K562 (cell line): ENCODE measurements at regions not wholly inside any gene's neighbourhood (a gene's known extent, or its start where the extent isn't known, plus 50 kb on each side); places are given as distances from the start of the nearest gene placed in this dataset.

ENCODE experiments used
- ATAC-seq: fragments of 200-7000 bp; cut with Tn5 transposase; 3 replicates; pipeline ENCODE4 v1.9.1; 2020; ENCODE audit warnings: moderate library complexity
- BruUV-seq: library from RNA; stranded (reverse); fragments of 400-500 nt; replicated peaks from 2 replicates; lab custom pipeline; 2021; lab: Mats Ljungman, UMichigan
- CTCF ChIA-PET: fragments of 300-600 bp; formaldehyde crosslinking; extraction: SDS; loops from one replicate; lab custom pipeline; 2021; ENCODE audit warnings: low intra/inter-chr PET ratio; lab: Yijun Ruan, JAX
- POLR2A ChIA-PET: fragments of 300-600, 350-650 bp; sonication (Branson Sonifier 250); formaldehyde crosslinking; extraction: SDS; loops from one replicate; lab custom pipeline; 2021; ENCODE audit warnings: antibody characterized with exemption, inconsistent platforms; lab: Yijun Ruan, JAX
- DNase-seq, 4 experiments: peaks; one replicate each; pipeline versions ENCODE4 v3.0.0 to v3.0.0-alpha.2; 2011 to 2018; ENCODE audit warnings: low spot score in 3 of 4, mixed read lengths in 3 of 4; ENCODE audit errors: extremely low read depth in 1 of 4
- FAIRE-seq: peaks from 2 replicates; lab custom pipeline; 2011; peaks lifted over from hg19 to GRCh38; lab: Jason Lieb, UNC
- H2AFZ ChIP-seq: 2 replicates; pipeline ENCODE4 v1.6.0; 2011; ENCODE audit warnings: low read depth, low read length, control low read depth, inconsistent platforms
- H3K27ac ChIP-seq: fragments of 200-600 bp; 3 replicates; pipeline ENCODE4 v1.8.0; 2011; ENCODE audit warnings: low read depth, mild to moderate bottlenecking, control low read depth, inconsistent platforms, low read length, moderate library complexity, mixed read lengths; ENCODE audit errors: extremely low read depth
- H3K27me3 ChIP-seq, 2 experiments: fragments of 300-600 bp in 1 of 2; 2 replicates in 1 of 2; 3 replicates in 1 of 2; pipeline versions ENCODE4 v1.6.0 to v1.8.0; 2011; ENCODE audit warnings: inconsistent platforms in 2 of 2, low read length in 2 of 2, mild to moderate bottlenecking in 1 of 2, mixed read lengths in 1 of 2, moderate library complexity in 1 of 2; ENCODE audit not compliant: control insufficient read depth in 2 of 2, insufficient read depth in 2 of 2
- H3K36me3 ChIP-seq: fragments of 300-600 bp; 3 replicates; pipeline ENCODE4 v1.8.0; 2011; ENCODE audit warnings: mild to moderate bottlenecking, low read length, inconsistent platforms; ENCODE audit not compliant: control insufficient read depth, insufficient read depth
- H3K4me1 ChIP-seq, 2 experiments: fragments of 200-600 bp in 1 of 2; replicated peaks in 1 of 2; 2 replicates in 1 of 2; 3 replicates in 1 of 2; pipeline versions ENCODE4 v1.5.1 to v1.8.0; 2011; ENCODE audit warnings: inconsistent platforms in 2 of 2, low read length in 2 of 2, mild to moderate bottlenecking in 1 of 2, mixed read lengths in 1 of 2, moderate library complexity in 1 of 2; ENCODE audit not compliant: control insufficient read depth in 2 of 2, insufficient read depth in 2 of 2
- H3K4me2 ChIP-seq: 2 replicates; pipeline ENCODE4 v1.6.1; 2011; ENCODE audit warnings: low read length, control low read depth, inconsistent platforms, mixed read lengths; ENCODE audit not compliant: insufficient read depth
- H3K4me3 ChIP-seq: fragments of 200-600 bp; sonication (generic), shearing (Covaris generic); 2 replicates; pipeline ENCODE4 v1.5.1; 2016; ENCODE audit warnings: control low read depth, inconsistent platforms
- H3K79me2 ChIP-seq: fragments of 200-600 bp; 3 replicates; pipeline ENCODE4 v1.8.0; 2011; ENCODE audit warnings: low read length, inconsistent platforms; ENCODE audit not compliant: control insufficient read depth, insufficient read depth
- H3K9ac ChIP-seq, 2 experiments: 2 replicates each; pipeline versions ENCODE4 v1.6.0 to v1.6.1; 2011; ENCODE audit warnings: low read depth in 2 of 2, low read length in 2 of 2, control low read depth in 1 of 2, inconsistent platforms in 1 of 2, mild to moderate bottlenecking in 1 of 2, mixed read lengths in 1 of 2; ENCODE audit not compliant: insufficient read depth in 1 of 2
- H3K9me1 ChIP-seq: one replicate; pipeline ENCODE4 v1.6.0; 2011; ENCODE audit warnings: inconsistent platforms, mild to moderate bottlenecking, low read length, moderate library complexity; ENCODE audit not compliant: control insufficient read depth, insufficient read depth
- H3K9me3 ChIP-seq: replicated peaks from 2 replicates; pipeline ENCODE4 v1.5.1; 2011; ENCODE audit warnings: low read depth, low read length, inconsistent platforms; ENCODE audit not compliant: control insufficient read depth, insufficient read depth
- H4K20me1 ChIP-seq: replicated peaks from 2 replicates; pipeline ENCODE4 v1.6.1; 2011; ENCODE audit warnings: low read length, inconsistent platforms, mixed read lengths; ENCODE audit not compliant: control insufficient read depth, insufficient read depth
- CTCF ChIP-seq, 3 experiments: IDR thresholded peaks in 2 of 3; conservative IDR thresholded peaks in 1 of 3; 2 replicates each; pipeline ENCODE4 v1.5.1; 2011 to 2012; ENCODE audit warnings: low read length in 3 of 3, mild to moderate bottlenecking in 3 of 3, control low read depth in 2 of 3, improper control_type of control experiment in 1 of 3, inconsistent platforms in 1 of 3, low read depth in 1 of 3, mixed read lengths in 1 of 3, moderate library complexity in 1 of 3; ENCODE audit not compliant: insufficient read depth in 2 of 3
- EWSR1 ChIP-seq: fragments of 450-650 bp; IDR thresholded peaks from 2 replicates; pipeline ENCODE4 v1.6.1; 2018; ENCODE audit warnings: borderline replicate concordance, mild to moderate bottlenecking, low read depth, moderate library complexity; ENCODE audit not compliant: partially characterized antibody
- HNRNPH1 ChIP-seq: fragments of 200-400 bp; formaldehyde crosslinking; optimal IDR thresholded peaks from 2 replicates; pipeline ENCODE3; 2017; ENCODE audit warnings: low read depth, mild to moderate bottlenecking, low read length, moderate library complexity
- TRIM24 ChIP-seq, 2 experiments: fragments of 450-650 bp; IDR thresholded peaks; 2 replicates each; pipeline ENCODE4 v1.6.1; 2016
- ZFX ChIP-seq: sonication (generic); formaldehyde crosslinking; IDR thresholded peaks from 2 replicates; pipeline ENCODE4 v1.8.0; 2022; ENCODE audit warnings: mild to moderate bottlenecking, missing genetic modification reagents, moderate library complexity
- ZMIZ1 ChIP-seq, 2 experiments: fragments of 150-350 bp in 1 of 2; IDR thresholded peaks; 2 replicates each; pipeline ENCODE4 v1.6.1; 2012 to 2016; ENCODE audit warnings: low read depth in 2 of 2, low read length in 2 of 2, mild to moderate bottlenecking in 1 of 2, moderate library complexity in 1 of 2
- ZNF316 ChIP-seq: fragments of 450-650 bp; IDR thresholded peaks from 2 replicates; pipeline ENCODE4 v1.6.1; 2016
- ZNF764 ChIP-seq: fragments of 250-450 bp; sonication (Bioruptor Pico); IDR thresholded peaks from 2 replicates; pipeline ENCODE4 v1.4.0; 2020; ENCODE audit warnings: low read depth, mild to moderate bottlenecking, moderate library complexity
- WGBS: fragments of 100-300 bp; shearing (Covaris generic); methylation state at CpG from one replicate; pipeline ENCODE4 v1.1.6; 2016; ENCODE audit warnings: low coverage, mixed read lengths; ENCODE audit not compliant: insufficient coverage; ENCODE audit errors: missing lambda C conversion rate; 5-methylcytosine and 5-hydroxymethylcytosine counted together
- in situ Hi-C: fragments of 300-500 bp; cut with MboI; formaldehyde crosslinking; loops from 4 replicates; pipeline ENCODE4 v1.15.0; 2018; ENCODE audit warnings: inconsistent platforms, mixed read lengths
- intact Hi-C: fragments of 100-400 bp; cut with micrococcal nuclease; formaldehyde crosslinking; loops from 2 replicates; pipeline ENCODE4 v1.14.2; 2022

GRCh38 chr4:37540486-37540885 is 145.7 kb downstream of the RELL1 start:
- Histone ChIP-seq H3K36me3 (no peaks in the 10 kb centered on the region), H3K9me3 (no peaks in the 10 kb centered on the region), H2AFZ (no peak overlapping the region), H3K4me3 (no peak overlapping the region), H3K79me2 (no peaks in the 10 kb centered on the region), H3K27me3 (no peaks in the 10 kb centered on the region), H3K4me1 (no peaks in the 10 kb centered on the region), H3K27ac (no peak overlapping the region), H3K4me2 (no peak overlapping the region), H4K20me1 (no peaks in the 10 kb centered on the region), H3K9me1 (no peaks in the 10 kb centered on the region), H3K9ac (no peak overlapping the region)
- ChIA-PET CTCF (no interaction called here), POLR2A (no interaction called here)
- intact Hi-C loops, result no loop called here
- in situ Hi-C loops, result no loop called here
- DNase-seq (no peak), FAIRE-seq (no peak), ATAC-seq (no peak)
- WGBS, result 0% methylated on average over 2 of the region's 2 CpGs
- TF ChIP-seq EWSR1 (no peak), TRIM24 (IDR thresholded peaks at IDR 0.05) (no peak), ZNF764 (CRISPR knock-in tag) (no peak), ZFX (CRISPR knock-in tag) (no peak), HNRNPH1 (no peak), ZNF316 (no peak)
- BruUV-seq, result no TSS peak

- no TSS peak for BruUV-seq
- in situ Hi-C loops, result no loop called here
- no peak for FAIRE-seq
- intact Hi-C loops, result no loop called here
- ChIA-PET CTCF (no interaction called here), POLR2A (interaction anchor here (0.6 kb wide), 1 partner anchor 221 kb away, joined by 3 read pairs; no protein-coding TSS in a partner anchor)
- no peak overlapping the region for H2AFZ ChIP-seq
- ATAC-seq, result no peak
- H3K9ac ChIP-seq, result no peak overlapping the region
- no peak for DNase-seq
- H3K36me3 ChIP-seq, result no peaks in the 10 kb centered on the region
- H3K27me3 ChIP-seq, result no peaks in the 10 kb centered on the region
- H3K27ac ChIP-seq, result no peak overlapping the region
- H3K9me1 ChIP-seq, result no peaks in the 10 kb centered on the region
- H3K4me1 ChIP-seq, result no peaks in the 10 kb centered on the region
- no peak overlapping the region for H3K4me3 ChIP-seq
- no peak overlapping the region for H3K4me2 ChIP-seq
- no peaks in the 10 kb centered on the region for H3K9me3 ChIP-seq
- no peaks in the 10 kb centered on the region for H4K20me1 ChIP-seq
- no peaks in the 10 kb centered on the region for H3K79me2 ChIP-seq
- WGBS, result 0% methylated on average over 7 of the region's 7 CpGs
- no peak for TF ChIP-seq ZMIZ1 (IDR thresholded peaks at IDR 0.05; ENCODE audit: low read depth in 2 of 2, low read length in 2 of 2)
- no peak for TF ChIP-seq CTCF (IDR thresholded peaks at IDR 0.05 in 2 of 3, conservative IDR thresholded peaks at IDR 0.05 in 1 of 3; ENCODE audit: insufficient read depth in 2 of 3, low read depth in 1 of 3, low read length in 3 of 3)
Measured at GRCh38 chr4:37538931-37539330, 147.2 kb downstream of the RELL1 start.
